Lower leg skin (tissue), 3 donors: ENCODE measurements at regions not wholly inside any gene's neighbourhood (a gene's known extent, or its start where the extent isn't known, plus 50 kb on each side); places are given as distances from the start of the nearest gene placed in this dataset.

Source experiments
- POLR2A ChIP-seq, 2 donors: fragments of 450-650 bp; IDR thresholded peaks; one replicate each; pipeline ENCODE4 v1.6.1; 2016 to 2017; ENCODE audit warnings: antibody characterized with exemption in 2 of 2, mild to moderate bottlenecking in 1 of 2, moderate library complexity in 1 of 2
- TF ChIP-seq, protein P1 (sequence below), 3 donors: fragments of 450-650 bp; IDR thresholded peaks; one replicate each; pipeline ENCODE4 v1.5.1; 2016; ENCODE audit warnings: antibody characterized with exemption in 3 of 3, mild to moderate bottlenecking in 3 of 3, moderate library complexity in 2 of 3

DNA sequence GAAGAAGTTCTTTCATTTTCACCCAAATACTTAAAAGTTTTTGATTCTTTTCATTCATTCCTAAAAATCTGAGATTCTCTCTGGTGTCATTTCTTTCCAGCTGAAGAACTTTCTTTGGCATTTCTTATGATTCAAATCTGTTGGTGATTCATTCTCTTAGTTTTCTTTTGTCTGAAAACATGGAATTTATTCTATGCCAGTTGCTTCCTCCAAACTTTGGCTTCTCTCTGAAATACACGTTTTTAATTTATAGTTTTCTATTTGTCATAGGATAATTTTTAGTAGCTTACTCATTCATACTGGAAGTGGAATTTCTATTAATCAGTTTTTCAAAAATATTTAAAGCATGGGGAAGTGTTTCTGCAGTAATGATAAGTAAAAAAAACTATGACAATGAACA lies 1012.0 kb downstream of the RPA4 start:
- TF ChIP-seq POLR2A (IDR thresholded peaks at IDR 0.05), result no peak
- TF ChIP-seq, protein P1, sequence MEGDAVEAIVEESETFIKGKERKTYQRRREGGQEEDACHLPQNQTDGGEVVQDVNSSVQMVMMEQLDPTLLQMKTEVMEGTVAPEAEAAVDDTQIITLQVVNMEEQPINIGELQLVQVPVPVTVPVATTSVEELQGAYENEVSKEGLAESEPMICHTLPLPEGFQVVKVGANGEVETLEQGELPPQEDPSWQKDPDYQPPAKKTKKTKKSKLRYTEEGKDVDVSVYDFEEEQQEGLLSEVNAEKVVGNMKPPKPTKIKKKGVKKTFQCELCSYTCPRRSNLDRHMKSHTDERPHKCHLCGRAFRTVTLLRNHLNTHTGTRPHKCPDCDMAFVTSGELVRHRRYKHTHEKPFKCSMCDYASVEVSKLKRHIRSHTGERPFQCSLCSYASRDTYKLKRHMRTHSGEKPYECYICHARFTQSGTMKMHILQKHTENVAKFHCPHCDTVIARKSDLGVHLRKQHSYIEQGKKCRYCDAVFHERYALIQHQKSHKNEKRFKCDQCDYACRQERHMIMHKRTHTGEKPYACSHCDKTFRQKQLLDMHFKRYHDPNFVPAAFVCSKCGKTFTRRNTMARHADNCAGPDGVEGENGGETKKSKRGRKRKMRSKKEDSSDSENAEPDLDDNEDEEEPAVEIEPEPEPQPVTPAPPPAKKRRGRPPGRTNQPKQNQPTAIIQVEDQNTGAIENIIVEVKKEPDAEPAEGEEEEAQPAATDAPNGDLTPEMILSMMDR (IDR thresholded peaks at IDR 0.05), result no peak
